T-cell (primary cell): ENCODE measurements at regions not wholly inside any gene's neighbourhood (a gene's known extent, or its start where the extent isn't known, plus 50 kb on each side); places are given as distances from the start of the nearest gene placed in this dataset.

Experiments
- ATAC-seq, 4 experiments: fragments of 200-7000 bp in 3 of 4; fragments of 150-1000 bp in 1 of 4; cut with Tn5 transposase; replicated peaks in 1 of 4; 1 replicate in 3 of 4; 2 replicates in 1 of 4; pipeline ENCODE4 v1.10.0; 2021; ENCODE audit warnings: moderate library complexity in 3 of 4, mild to moderate bottlenecking in 2 of 4, moderate number of reproducible peaks in 1 of 4
- CTCF ChIA-PET, 2 donors: fragments of 300-600 bp; sonication (Branson Sonifier 250); formaldehyde crosslinking; loops; one replicate each; lab custom pipeline; 2022; ENCODE audit warnings: antibody characterized with exemption in 2 of 2; lab: Charles Lee
- POLR2A ChIA-PET, 2 donors: fragments of 300-600 bp; sonication (Branson Sonifier 250); formaldehyde crosslinking; loops; one replicate each; lab custom pipeline; 2022; ENCODE audit warnings: antibody characterized with exemption in 2 of 2; lab: Charles Lee
- DNase-seq, 35 experiments: peaks; one replicate each; pipeline versions ENCODE4 v3.0.0 to v3.0.0-alpha.2; 2013 to 2023
- H3K27ac ChIP-seq: one replicate; pipeline ENCODE4 v1.5.1; 2013; ENCODE audit warnings: low read length
- H3K27me3 ChIP-seq, 2 experiments: replicated peaks in 1 of 2; 1 replicate in 1 of 2; 2 replicates in 1 of 2; pipeline versions ENCODE4 v1.6.1 to v1.7.0; 2013; ENCODE audit warnings: low read length in 1 of 2, mixed read lengths in 1 of 2; ENCODE audit not compliant: control insufficient read depth in 2 of 2, insufficient read depth in 2 of 2; ENCODE audit errors: extremely low read depth in 1 of 2
- H3K36me3 ChIP-seq, 2 donors: 1 replicate in 1 of 2; 2 replicates in 1 of 2; pipeline versions ENCODE4 v1.6.1 to v1.7.0; 2013; ENCODE audit warnings: low read length in 1 of 2; ENCODE audit not compliant: control insufficient read depth in 2 of 2, insufficient read depth in 1 of 2; ENCODE audit errors: extremely low read depth in 1 of 2
- H3K4me1 ChIP-seq, 2 experiments: 1 replicate in 1 of 2; 2 replicates in 1 of 2; pipeline versions ENCODE4 v1.6.1 to v1.7.0; 2013; ENCODE audit warnings: low read length in 2 of 2, mixed read lengths in 1 of 2; ENCODE audit not compliant: insufficient read depth in 2 of 2, control insufficient read depth in 1 of 2; ENCODE audit errors: extremely low read depth in 1 of 2
- H3K4me3 ChIP-seq, 2 donors: 1 replicate in 1 of 2; 2 replicates in 1 of 2; pipeline versions ENCODE4 v1.5.1 to v1.7.0; 2013; ENCODE audit warnings: mild to moderate bottlenecking in 2 of 2, low read length in 1 of 2, moderate library complexity in 1 of 2; ENCODE audit not compliant: control insufficient read depth in 1 of 2; ENCODE audit errors: extremely low read depth in 1 of 2
- H3K9me3 ChIP-seq: 2 replicates; pipeline ENCODE4 v1.7.0; 2013
- H3K27ac Mint-ChIP-seq, 2 donors: one replicate each; pipeline ENCODE4 v1.8.0; 2020 to 2021; ENCODE audit warnings: mild to moderate bottlenecking in 2 of 2, mixed read lengths in 2 of 2
- H3K27me3 Mint-ChIP-seq, 2 donors: one replicate each; pipeline ENCODE4 v1.8.0; 2021 to 2022; ENCODE audit warnings: mixed read lengths in 2 of 2
- H3K36me3 Mint-ChIP-seq: one replicate; pipeline ENCODE4 v1.8.0; 2021; ENCODE audit warnings: mixed read lengths
- H3K4me1 Mint-ChIP-seq, 3 donors: one replicate each; pipeline ENCODE4 v1.8.0; 2020 to 2022; ENCODE audit warnings: mixed read lengths in 3 of 3, mild to moderate bottlenecking in 1 of 3
- H3K4me3 Mint-ChIP-seq, 3 donors: one replicate each; pipeline ENCODE4 v1.8.0; 2020 to 2022; ENCODE audit warnings: mild to moderate bottlenecking in 3 of 3, mixed read lengths in 3 of 3, moderate library complexity in 3 of 3
- H3K9me3 Mint-ChIP-seq, 3 donors: one replicate each; pipeline ENCODE4 v1.8.0; 2020 to 2022; ENCODE audit warnings: mixed read lengths in 3 of 3
- WGBS: methylation state at CpG from one replicate; pipeline ENCODE4 v1.1.5; 2013; ENCODE audit warnings: missing lambda C conversion rate; ENCODE audit not compliant: insufficient coverage; 5-methylcytosine and 5-hydroxymethylcytosine counted together

DNA sequence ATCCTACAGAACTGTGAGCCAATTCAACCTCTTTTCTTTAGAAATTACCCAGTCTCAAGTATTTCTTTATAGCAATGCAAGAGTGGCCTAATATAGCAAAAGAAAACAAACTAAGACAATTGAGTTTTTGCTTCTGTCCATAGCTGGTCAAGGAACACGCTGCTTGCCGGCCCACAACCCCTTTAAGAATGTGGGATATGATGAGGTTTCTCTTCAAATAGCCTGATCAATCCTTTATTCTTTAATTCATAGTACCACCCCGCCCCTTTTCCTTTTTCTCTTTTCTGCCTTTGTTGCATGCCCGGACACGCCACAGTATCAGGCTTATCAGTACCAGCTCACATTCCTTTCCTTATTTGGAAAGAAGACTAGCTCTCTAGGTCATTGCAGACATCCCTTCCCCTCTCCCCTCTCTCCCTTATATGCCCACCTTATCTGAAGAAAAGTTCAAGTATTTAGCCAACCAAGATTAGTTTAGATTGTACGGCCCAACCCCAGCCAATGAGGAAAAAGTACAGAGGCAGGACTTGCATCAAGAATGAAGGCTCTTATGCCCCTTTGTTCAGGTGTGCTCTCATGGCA, 404.5 kb downstream of the OCA2 start:
- 87% methylated on average over 3 of the region's 6 CpGs for WGBS
- Mint-ChIP-seq H3K4me3 (no peak overlapping the region), H3K4me1 (no peaks in the 10 kb centered on the region), H3K36me3 (no peaks in the 10 kb centered on the region), H3K27me3 (no peaks in the 10 kb centered on the region), H3K9me3 (peaks cover 0 to 6% (median 3%) of the 10 kb centered on the region in 3 donors), H3K27ac (no peak overlapping the region)
- Histone ChIP-seq H3K4me1 (no peaks in the 10 kb centered on the region), H3K4me3 (no peak overlapping the region), H3K9me3 (no peaks in the 10 kb centered on the region), H3K36me3 (no peaks in the 10 kb centered on the region), H3K27ac (no peak overlapping the region), H3K27me3 (no peaks in the 10 kb centered on the region)
- DNase-seq (no peak), ATAC-seq (no peak)
- CTCF ChIA-PET: no interaction called here
- POLR2A ChIA-PET: no interaction called here

DNA sequence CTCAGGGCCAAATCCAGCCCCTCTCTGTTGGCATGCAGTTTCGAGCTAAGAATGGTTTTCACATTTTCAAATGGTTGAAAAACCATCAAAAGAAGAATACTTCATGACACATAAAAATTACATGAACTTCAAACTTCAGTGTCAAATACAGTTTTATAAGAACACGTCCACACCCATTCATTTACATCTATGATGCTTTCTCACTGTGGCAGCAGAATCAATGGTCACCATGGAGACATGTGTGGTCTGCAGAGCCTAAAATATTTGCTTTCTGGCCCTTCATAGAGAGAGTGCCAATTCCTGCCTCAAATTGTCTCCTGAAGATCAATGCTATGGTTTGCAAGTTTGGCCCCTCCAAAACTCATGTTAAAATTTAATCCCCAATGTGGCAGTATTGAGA, 405.8 kb downstream of the OCA2 start:
- H3K27me3 ChIP-seq: no peaks in the 10 kb centered on the region
- CTCF ChIA-PET: interaction anchor here in 1 of 2 donors (0.6 kb wide), 1 partner anchor 806 kb away, joined by 3 read pairs; no protein-coding TSS in a partner anchor
- no peak overlapping the region for H3K4me3 Mint-ChIP-seq
- POLR2A ChIA-PET: no interaction called here
- no peaks in the 10 kb centered on the region for H3K27me3 Mint-ChIP-seq
- no peaks in the 10 kb centered on the region for H3K36me3 ChIP-seq
- no peak for DNase-seq
- no peaks in the 10 kb centered on the region for H3K4me1 ChIP-seq
- H3K4me1 Mint-ChIP-seq: no peaks in the 10 kb centered on the region
- no CpG with 5 or more reads among the region's 2 CpGs for WGBS
- H3K9me3 Mint-ChIP-seq: peaks cover 0 to 6% (median 0%) of the 10 kb centered on the region in 3 donors
- no peak overlapping the region for H3K27ac ChIP-seq
- H3K36me3 Mint-ChIP-seq: no peaks in the 10 kb centered on the region
- no peaks in the 10 kb centered on the region for H3K9me3 ChIP-seq
- H3K4me3 ChIP-seq: no peak overlapping the region
- no peak for ATAC-seq
- H3K27ac Mint-ChIP-seq: no peak overlapping the region

DNA sequence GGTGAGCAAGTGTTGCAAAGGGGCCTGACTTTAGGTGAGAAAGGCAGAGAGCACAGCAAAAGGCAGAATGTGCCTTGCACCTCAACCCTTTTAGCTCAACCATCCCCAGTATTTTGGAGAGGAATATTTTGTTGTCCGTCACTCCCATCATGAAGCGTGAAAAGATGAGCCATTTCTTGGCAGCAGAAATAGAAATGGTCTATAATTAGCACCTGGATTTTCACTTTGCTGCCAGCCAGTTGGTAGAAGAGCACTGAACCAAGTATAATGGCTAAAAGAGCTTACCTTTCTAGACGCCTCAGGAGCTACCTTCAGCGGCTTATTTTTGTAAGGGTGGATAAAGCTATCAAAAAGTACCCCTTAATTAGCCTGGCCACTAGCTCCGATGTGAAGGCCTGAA, 406.7 kb downstream of the OCA2 start:
- ATAC-seq: no peak
- no peak for DNase-seq
- H3K9me3 Mint-ChIP-seq: peaks cover 0 to 6% (median 0%) of the 10 kb centered on the region in 3 donors
- no peaks in the 10 kb centered on the region for H3K36me3 Mint-ChIP-seq
- ChIA-PET POLR2A (no interaction called here), CTCF (no interaction called here)
- no peak overlapping the region for H3K4me3 Mint-ChIP-seq
- H3K27me3 Mint-ChIP-seq: no peaks in the 10 kb centered on the region
- Histone ChIP-seq H3K9me3 (no peaks in the 10 kb centered on the region), H3K27ac (no peak overlapping the region), H3K4me3 (no peak overlapping the region), H3K4me1 (no peaks in the 10 kb centered on the region), H3K27me3 (no peaks in the 10 kb centered on the region), H3K36me3 (no peaks in the 10 kb centered on the region)
- H3K27ac Mint-ChIP-seq: no peak overlapping the region
- WGBS: no CpG with 5 or more reads among the region's 5 CpGs
- no peaks in the 10 kb centered on the region for H3K4me1 Mint-ChIP-seq

DNA sequence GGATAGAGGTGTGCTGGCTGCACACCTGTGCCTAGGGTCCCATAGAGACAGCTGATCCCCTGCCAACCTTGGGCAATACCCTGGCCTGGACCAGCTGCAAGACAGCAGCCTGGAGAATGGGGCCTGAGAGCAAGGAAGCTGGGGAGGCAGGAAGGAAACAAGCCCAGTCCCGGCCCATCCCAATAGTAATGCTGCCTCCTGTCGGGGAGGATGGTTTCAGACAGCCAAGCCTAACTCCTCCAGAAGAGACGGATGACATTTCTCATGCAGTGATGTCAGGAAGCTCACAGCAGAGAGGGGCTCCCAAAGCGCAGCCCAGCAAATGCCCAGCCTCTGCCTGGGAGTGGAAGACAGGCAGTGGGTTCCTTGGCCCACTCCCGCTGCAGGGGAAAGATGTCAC, 408.8 kb downstream of the OCA2 start:
- ATAC-seq (no peak), DNase-seq (no peak)
- no peaks in the 10 kb centered on the region for H3K4me1 ChIP-seq
- no peaks in the 10 kb centered on the region for H3K27me3 ChIP-seq
- WGBS: 83% methylated on average over 5 of the region's 5 CpGs
- no peaks in the 10 kb centered on the region for H3K36me3 ChIP-seq
- Mint-ChIP-seq H3K9me3 (peaks cover 0 to 6% (median 0%) of the 10 kb centered on the region in 3 donors), H3K27me3 (no peaks in the 10 kb centered on the region), H3K36me3 (no peaks in the 10 kb centered on the region), H3K27ac (no peak overlapping the region), H3K4me3 (no peak overlapping the region), H3K4me1 (no peaks in the 10 kb centered on the region)
- H3K9me3 ChIP-seq: no peaks in the 10 kb centered on the region
- no peak overlapping the region for H3K27ac ChIP-seq
- H3K4me3 ChIP-seq: no peak overlapping the region
- POLR2A ChIA-PET: no interaction called here
- CTCF ChIA-PET: no interaction called here

DNA sequence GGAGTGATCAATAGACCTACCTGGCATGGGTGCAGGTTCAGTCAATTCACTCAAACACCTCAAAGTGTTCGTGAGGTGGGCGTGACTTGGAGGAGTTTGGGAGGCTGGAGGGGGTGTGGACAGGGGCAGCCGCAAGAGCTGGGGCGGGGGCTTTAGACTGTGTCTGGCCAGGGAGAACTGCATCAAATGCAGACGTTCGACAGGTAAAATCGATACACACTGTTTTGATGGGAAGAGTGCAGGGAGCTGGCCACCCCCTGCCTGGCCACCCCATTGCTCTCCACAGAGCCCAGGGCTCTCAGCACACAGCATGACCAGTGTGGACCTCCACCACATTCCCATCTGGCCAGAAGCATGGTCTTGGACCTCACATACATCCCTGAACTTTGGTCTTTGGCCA, 412.1 kb downstream of the OCA2 start:
- Histone ChIP-seq H3K27me3 (no peaks in the 10 kb centered on the region), H3K4me3 (no peak overlapping the region), H3K9me3 (no peaks in the 10 kb centered on the region), H3K36me3 (no peaks in the 10 kb centered on the region), H3K27ac (no peak overlapping the region), H3K4me1 (no peaks in the 10 kb centered on the region)
- Mint-ChIP-seq H3K27ac (no peak overlapping the region), H3K27me3 (no peaks in the 10 kb centered on the region), H3K4me3 (no peak overlapping the region), H3K4me1 (no peaks in the 10 kb centered on the region), H3K9me3 (peaks cover 0 to 8% (median under 1%) of the 10 kb centered on the region in 3 donors), H3K36me3 (no peaks in the 10 kb centered on the region)
- no CpG with 5 or more reads among the region's 7 CpGs for WGBS
- no peak for DNase-seq
- POLR2A ChIA-PET: no interaction called here
- no peak for ATAC-seq
- CTCF ChIA-PET: no interaction called here

DNA sequence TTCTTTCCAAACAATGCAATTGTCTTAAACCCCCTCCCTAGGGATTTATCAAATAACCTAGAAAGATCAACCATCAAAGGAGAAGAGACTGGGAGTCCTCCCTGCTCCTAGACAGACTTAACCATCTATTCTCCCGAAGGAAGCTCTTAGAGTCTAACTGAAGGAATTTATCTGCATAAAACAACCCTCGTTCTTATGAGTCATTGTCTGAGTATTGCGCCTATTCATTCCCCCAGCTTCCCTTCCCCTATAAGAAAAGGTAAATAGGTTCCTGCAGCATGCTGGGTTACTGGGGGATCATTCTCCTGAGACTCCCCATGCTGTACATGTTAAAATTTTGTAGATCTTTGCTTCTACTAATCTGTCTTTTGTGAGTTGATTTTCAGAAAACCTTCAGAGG, 412.7 kb downstream of the OCA2 start:
- H3K4me3 ChIP-seq: no peak overlapping the region
- no peaks in the 10 kb centered on the region for H3K9me3 ChIP-seq
- no CpG with 5 or more reads among the region's 3 CpGs for WGBS
- H3K4me3 Mint-ChIP-seq: no peak overlapping the region
- no peaks in the 10 kb centered on the region for H3K27me3 ChIP-seq
- ATAC-seq: no peak
- no peaks in the 10 kb centered on the region for H3K27me3 Mint-ChIP-seq
- DNase-seq: no peak
- no peak overlapping the region for H3K27ac ChIP-seq
- H3K36me3 Mint-ChIP-seq: no peaks in the 10 kb centered on the region
- H3K36me3 ChIP-seq: no peaks in the 10 kb centered on the region
- H3K9me3 Mint-ChIP-seq: peaks cover 0 to 14% (median 7%) of the 10 kb centered on the region in 3 donors
- H3K4me1 ChIP-seq: no peaks in the 10 kb centered on the region
- CTCF ChIA-PET: no interaction called here
- no peak overlapping the region for H3K27ac Mint-ChIP-seq
- H3K4me1 Mint-ChIP-seq: no peaks in the 10 kb centered on the region
- POLR2A ChIA-PET: no interaction called here

DNA sequence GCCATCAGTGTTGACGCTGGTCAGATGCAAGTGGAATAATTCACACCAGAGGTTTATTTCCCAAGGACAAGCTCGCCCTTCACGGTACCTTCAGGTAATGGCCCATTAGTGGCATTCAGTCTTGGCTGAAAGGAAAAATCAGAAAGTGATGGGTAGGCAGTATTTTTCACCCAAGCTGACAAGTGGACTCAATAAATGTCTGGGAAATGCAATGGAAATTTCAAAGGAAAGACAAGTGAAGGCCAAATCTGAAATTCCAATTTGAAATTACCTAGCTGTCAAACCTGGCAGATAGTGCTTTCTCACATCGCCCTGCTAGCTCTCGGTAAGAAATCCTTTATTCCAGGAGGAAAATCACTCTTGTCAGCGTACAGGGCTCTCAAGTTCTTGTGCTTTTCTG, 413.5 kb downstream of the OCA2 start:
- H3K27ac Mint-ChIP-seq: no peak overlapping the region
- 90% methylated on average over 3 of the region's 6 CpGs for WGBS
- no peaks in the 10 kb centered on the region for H3K27me3 ChIP-seq
- H3K4me3 Mint-ChIP-seq: no peak overlapping the region
- H3K36me3 ChIP-seq: no peaks in the 10 kb centered on the region
- H3K4me1 Mint-ChIP-seq: no peaks in the 10 kb centered on the region
- DNase-seq (no peak), ATAC-seq (no peak)
- H3K27me3 Mint-ChIP-seq: no peaks in the 10 kb centered on the region
- POLR2A ChIA-PET: no interaction called here
- H3K4me3 ChIP-seq: no peak overlapping the region
- CTCF ChIA-PET: no interaction called here
- peaks cover 0 to 15% (median 7%) of the 10 kb centered on the region in 3 donors for H3K9me3 Mint-ChIP-seq
- no peaks in the 10 kb centered on the region for H3K9me3 ChIP-seq
- H3K27ac ChIP-seq: no peak overlapping the region
- no peaks in the 10 kb centered on the region for H3K4me1 ChIP-seq
- H3K36me3 Mint-ChIP-seq: no peaks in the 10 kb centered on the region
